ENCODE measurements at regions not wholly inside any gene's neighbourhood (a gene's known extent, or its start where the extent isn't known, plus 50 kb on each side); places are given as distances from the start of the nearest gene placed in this dataset.

- no peak for TF ChIP-seq POLR2A (IDR thresholded peaks at IDR 0.05)
- no peak for TF ChIP-seq CTCF (IDR thresholded peaks at IDR 0.05)
Measured at GRCh38 chr4:36467670-36468069, 186.3 kb downstream of the DTHD1 start.
